Heart right ventricle (tissue), 16 donors: ENCODE measurements at regions not wholly inside any gene's neighbourhood (a gene's known extent, or its start where the extent isn't known, plus 50 kb on each side); places are given as distances from the start of the nearest gene placed in this dataset.
"Not testable (repeated sequence)": the region's sequence is repeated elsewhere in the genome, so short reads cannot be mapped to it uniquely, and the experiment has no call there.

Experiments
- ATAC-seq, 8 donors: fragments of 200-7000 bp; cut with Tn5 transposase; one replicate each; pipeline ENCODE4 v1.9.1; 2020; ENCODE audit warnings: mild to moderate bottlenecking in 8 of 8, moderate library complexity in 8 of 8, moderate number of reproducible peaks in 1 of 8
- DNase-seq, 2 donors: peaks; one replicate each; pipeline ENCODE4 v3.0.0-alpha.2; 2020
- H3K27ac ChIP-seq, 10 donors: fragments of 200-600 bp; sonication (generic) in 2 of 10; one replicate each; pipeline versions ENCODE4 v1.5.0 to v1.8.0; 2020 to 2022; ENCODE audit warnings: mild to moderate bottlenecking in 3 of 10
- H3K27me3 ChIP-seq, 7 donors: fragments of 200-600 bp; one replicate each; pipeline ENCODE4 v1.8.0; 2021 to 2022; ENCODE audit warnings: mild to moderate bottlenecking in 2 of 7
- H3K36me3 ChIP-seq, 9 donors: fragments of 200-600 bp; sonication (generic) in 1 of 9; one replicate each; pipeline versions ENCODE4 v1.5.0 to v1.8.0; 2020 to 2022; ENCODE audit warnings: mild to moderate bottlenecking in 2 of 9
- H3K4me1 ChIP-seq, 9 donors: fragments of 200-600 bp; sonication (generic) in 1 of 9; one replicate each; pipeline versions ENCODE4 v1.5.0 to v1.8.0; 2020 to 2022; ENCODE audit warnings: mild to moderate bottlenecking in 4 of 9
- H3K4me3 ChIP-seq, 10 donors: fragments of 200-600 bp; sonication (generic) in 2 of 10; one replicate each; pipeline versions ENCODE4 v1.5.0 to v1.8.0; 2020 to 2022; ENCODE audit warnings: mild to moderate bottlenecking in 7 of 10, moderate library complexity in 2 of 10
- H3K9me3 ChIP-seq, 11 donors: fragments of 200-600 bp in 10 of 11; sonication (generic) in 2 of 11; one replicate each; pipeline versions ENCODE4 v1.5.0 to v1.8.0; 2013 to 2022; ENCODE audit warnings: mild to moderate bottlenecking in 2 of 11, control low read depth in 1 of 11, moderate library complexity in 1 of 11
- WGBS, 2 donors: extraction: QIAGEN DNeasy Blood & Tissue Kit; methylation state at CpG; one replicate each; pipeline ENCODE4 v1.1.7; 2013; ENCODE audit warnings: inconsistent platforms in 1 of 2; 5-methylcytosine and 5-hydroxymethylcytosine counted together
- intact Hi-C, 10 donors: fragments of 100-400 bp; cut with DNase I; formaldehyde crosslinking; loops; one replicate each; pipeline versions ENCODE4 v1.11.1 to v1.14.2; 2022
- microRNA-seq, 2 donors: library from miRNA; unstranded; fragments of <30 nt; microRNA quantifications; one replicate each; pipeline ENCODE4 v1.2.0, GENCODE V29; 2021
- TF ChIP-seq, protein P1 (sequence below), 9 donors: fragments of 200-600 bp; sonication (generic) in 2 of 9; IDR thresholded peaks; one replicate each; pipeline versions ENCODE4 v1.5.0 to v1.8.0; 2021 to 2022; ENCODE audit warnings: antibody characterized with exemption in 9 of 9, mild to moderate bottlenecking in 5 of 9, moderate library complexity in 1 of 9
- donor health status: Arrhythmogenic right ventricular cardiomyopathy.
- donor health status: ischemic (EF 13 %, LVEDD 7.1; RV severe dilation, severe dysfunction).
- donor health status: healthy with polysubstance abuse.
- donor health status: DM: no; HTN: yes; CAD: no.
- donor health status: DM: no; HTN: no; CAD: no.
- donor health status: ischemic (EF 25% LVEDD 6.9; RV normal size, moderate dysfunction).
- donor health status: ischemic (EF 25% LVEDD 5.7; RV mildly dilated, moderate dysfunction).
- donor health status: healthy.
- donor health status: DM: yes; HTN: yes; CAD: no.
- donor health status: Ischemic cardiomyopathy.
- donor health status: ischemic (EF 35%, LVEDD 5.7; RV mildly dilated, moderate dysfunction).
- donor health status: nonischemic (EF 11% LVEDD 7.7; RV severe dilation, severe dysfunction).
- donor health status: DM: yes; HTN: yes; CAD: no.
- donor health status: PGD.
- donor health status: ischemic (EF 29% LVEDD 5.4; RV normal size, mild dysfunction).
- donor health status: nonischemic (EF 23%, LVEDD 6.1; RV moderate dilation, normal function).

DNA sequence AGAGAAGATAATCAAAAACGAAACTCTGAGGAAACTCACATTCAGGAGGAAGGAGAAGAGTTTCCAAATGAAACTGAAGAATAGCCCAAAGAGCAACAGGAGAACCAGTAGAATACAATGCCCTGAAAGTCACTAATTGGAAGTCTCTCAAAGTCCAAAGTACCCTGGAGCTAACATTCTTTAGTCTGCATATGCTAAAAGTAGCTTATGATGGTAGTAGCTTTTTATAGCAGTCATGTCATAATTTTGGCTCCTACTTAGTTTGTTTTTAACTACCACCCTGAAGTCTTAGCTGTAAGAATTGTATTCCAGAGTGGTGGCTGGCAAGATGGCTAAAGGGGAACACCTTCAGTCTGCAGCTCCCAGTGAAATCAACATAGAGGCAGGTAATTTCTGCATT lies 100.3 kb upstream of the FGF16 start:
- Histone ChIP-seq H3K27ac (peak overlapping the region in 5 of 10 donors; percentile 39 to 69 (median 62)), H3K27me3 (no peaks in the 10 kb centered on the region), H3K4me3 (no peak overlapping the region), H3K9me3 (peaks cover 0 to 23% (median 0%) of the 10 kb centered on the region in 11 donors), H3K36me3 (no peaks in the 10 kb centered on the region), H3K4me1 (no peaks in the 10 kb centered on the region)
- DNase-seq (no peak), ATAC-seq (peak; percentile 46 to 86 (median 76))
- WGBS, 2 donors: 52 to 56% methylated on average over 1 of the region's 1 CpG
- TF ChIP-seq, protein P1, sequence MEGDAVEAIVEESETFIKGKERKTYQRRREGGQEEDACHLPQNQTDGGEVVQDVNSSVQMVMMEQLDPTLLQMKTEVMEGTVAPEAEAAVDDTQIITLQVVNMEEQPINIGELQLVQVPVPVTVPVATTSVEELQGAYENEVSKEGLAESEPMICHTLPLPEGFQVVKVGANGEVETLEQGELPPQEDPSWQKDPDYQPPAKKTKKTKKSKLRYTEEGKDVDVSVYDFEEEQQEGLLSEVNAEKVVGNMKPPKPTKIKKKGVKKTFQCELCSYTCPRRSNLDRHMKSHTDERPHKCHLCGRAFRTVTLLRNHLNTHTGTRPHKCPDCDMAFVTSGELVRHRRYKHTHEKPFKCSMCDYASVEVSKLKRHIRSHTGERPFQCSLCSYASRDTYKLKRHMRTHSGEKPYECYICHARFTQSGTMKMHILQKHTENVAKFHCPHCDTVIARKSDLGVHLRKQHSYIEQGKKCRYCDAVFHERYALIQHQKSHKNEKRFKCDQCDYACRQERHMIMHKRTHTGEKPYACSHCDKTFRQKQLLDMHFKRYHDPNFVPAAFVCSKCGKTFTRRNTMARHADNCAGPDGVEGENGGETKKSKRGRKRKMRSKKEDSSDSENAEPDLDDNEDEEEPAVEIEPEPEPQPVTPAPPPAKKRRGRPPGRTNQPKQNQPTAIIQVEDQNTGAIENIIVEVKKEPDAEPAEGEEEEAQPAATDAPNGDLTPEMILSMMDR (IDR thresholded peaks at IDR 0.05): no peak
- intact Hi-C loops: no loop called here

DNA sequence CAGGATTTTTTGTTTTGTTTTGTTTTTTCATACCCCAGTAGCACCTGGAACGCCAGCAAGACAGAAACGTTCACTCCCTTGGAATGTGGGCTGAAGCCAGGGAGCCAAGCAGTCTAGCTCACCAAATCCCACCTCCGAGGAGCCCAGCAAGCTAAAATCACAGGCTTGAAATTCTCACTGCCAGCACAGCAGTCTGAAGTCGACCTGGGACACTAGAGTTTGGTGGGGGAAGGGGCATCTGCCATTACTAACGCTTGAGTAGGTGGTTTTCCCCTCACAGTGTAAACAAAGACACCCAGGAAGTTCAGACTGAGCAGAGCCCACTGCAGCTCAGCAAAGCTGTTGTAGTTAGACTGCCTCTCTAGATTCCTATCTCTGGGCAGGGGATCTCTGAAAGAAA lies 99.6 kb upstream of the FGF16 start:
- H3K27ac ChIP-seq: peak overlapping the region in 1 of 10 donors; percentile 41
- no peaks in the 10 kb centered on the region for H3K4me1 ChIP-seq
- no peak for DNase-seq
- TF ChIP-seq, protein P1 (IDR thresholded peaks at IDR 0.05): no peak
- peaks cover 0 to 23% (median 0%) of the 10 kb centered on the region in 11 donors for H3K9me3 ChIP-seq
- ATAC-seq: no peak
- H3K4me3 ChIP-seq: no peak overlapping the region
- WGBS, 2 donors: 26 to 28% methylated on average over 5 of the region's 5 CpGs
- no peaks in the 10 kb centered on the region for H3K27me3 ChIP-seq
- no peaks in the 10 kb centered on the region for H3K36me3 ChIP-seq
- intact Hi-C loops: no loop called here

DNA sequence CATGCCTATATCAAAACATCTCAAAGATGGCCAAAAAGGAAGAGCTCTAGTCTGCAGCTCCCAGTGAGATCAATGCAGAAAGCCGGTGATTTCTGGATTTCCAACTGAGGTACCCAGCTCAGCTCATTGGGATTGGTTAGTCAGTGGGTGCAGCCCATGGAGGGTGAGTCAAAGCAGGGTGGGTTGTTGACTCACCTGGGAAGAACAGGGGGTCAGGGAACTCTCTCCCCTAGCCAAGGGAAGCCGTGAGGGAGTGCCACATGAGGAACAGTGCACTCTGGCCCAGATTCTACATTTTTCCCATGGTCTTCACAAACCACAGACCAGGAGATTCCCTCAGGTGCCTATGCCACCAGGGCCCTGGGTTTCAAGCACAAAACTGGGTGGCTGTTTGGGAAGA lies 57.3 kb upstream of the FGF16 start:
- no peak for ATAC-seq

DNA sequence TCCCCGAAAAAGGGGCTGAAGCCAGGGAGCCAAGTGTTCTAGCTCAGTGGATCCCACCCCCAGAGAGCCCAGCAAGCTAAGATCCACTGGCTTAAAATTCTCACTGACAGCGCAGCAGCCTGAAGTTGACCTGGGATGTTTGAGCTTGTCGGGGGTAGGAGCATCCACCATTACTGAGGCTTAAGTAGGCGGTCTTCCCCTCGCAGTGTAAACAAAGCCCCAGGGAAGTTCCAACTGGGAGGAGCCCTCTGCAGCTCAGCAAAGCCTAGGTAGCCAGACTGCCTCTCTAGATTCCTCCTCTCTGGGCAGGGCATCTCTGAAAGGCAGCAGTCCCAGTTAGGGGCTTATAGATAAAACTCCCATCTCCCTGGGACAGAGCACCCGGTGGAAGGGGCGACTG lies 56.8 kb upstream of the FGF16 start:
- H3K4me1 ChIP-seq, H3K27me3 ChIP-seq, DNase-seq, intact Hi-C loops, H3K4me3 ChIP-seq, H3K27ac ChIP-seq, ATAC-seq, H3K36me3 ChIP-seq: not testable (repeated sequence)
- H3K9me3 ChIP-seq: peaks cover 0 to 13% (median 0%) of the 10 kb centered on the region in 11 donors
- WGBS, 2 donors: 77 to 82% methylated on average over 7 of the region's 7 CpGs

More for the DNA sequence above, 57.3 kb upstream of the FGF16 start:
- Histone ChIP-seq H3K4me1 (no peaks in the 10 kb centered on the region), H3K4me3 (no peak overlapping the region), H3K27ac (no peak overlapping the region), H3K9me3 (peaks cover 0 to 17% (median 0%) of the 10 kb centered on the region in 11 donors), H3K36me3 (no peaks in the 10 kb centered on the region), H3K27me3 (no peaks in the 10 kb centered on the region)
- 85 to 92% methylated on average over 2 of the region's 2 CpGs for WGBS, 2 donors
- intact Hi-C loops: loop anchor here in 1 of 10 donors (5.0 kb wide), 1 partner anchor 173 kb away; no protein-coding TSS in a partner anchor
- TF ChIP-seq, protein P1 (IDR thresholded peaks at IDR 0.05): no peak
- DNase-seq: no peak

DNA sequence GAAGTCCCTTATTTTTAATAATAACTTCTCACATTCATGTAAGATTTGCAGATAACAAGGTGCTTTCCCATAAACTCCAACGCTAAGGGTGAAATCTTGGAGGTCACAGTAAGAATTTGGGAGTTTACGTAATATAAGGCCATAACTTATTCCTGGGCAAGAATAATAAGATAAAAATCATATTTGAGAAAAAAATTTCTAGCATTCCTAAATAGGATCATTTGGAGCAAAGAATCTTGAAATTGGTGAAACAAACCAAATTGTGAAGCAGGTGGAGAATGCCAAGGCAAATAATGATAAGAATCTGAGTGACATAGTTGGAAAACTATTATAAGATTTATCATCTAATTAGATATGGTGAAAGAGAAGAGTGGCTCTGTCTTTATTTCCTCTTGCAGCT lies 50.4 kb upstream of the FGF16 start:
- no peaks in the 10 kb centered on the region for H3K4me1 ChIP-seq
- no peaks in the 10 kb centered on the region for H3K27me3 ChIP-seq
- DNase-seq (no peak), ATAC-seq (no peak)
- WGBS, 2 donors: 89 to 98% methylated on average over 2 of the region's 2 CpGs
- intact Hi-C loops: no loop called here
- TF ChIP-seq, protein P1 (IDR thresholded peaks at IDR 0.05): no peak
- no peak overlapping the region for H3K27ac ChIP-seq
- H3K4me3 ChIP-seq: no peak overlapping the region
- H3K36me3 ChIP-seq: no peaks in the 10 kb centered on the region
- peaks cover 0 to 2% (median 0%) of the 10 kb centered on the region in 11 donors for H3K9me3 ChIP-seq

Small RNAs in the stretch of these regions (microRNA-seq; reads per million reads assigned to microRNA genes)
- gene MIR325: 0 reads per million in 2 donors
- gene MIR384: 0 reads per million in 2 donors
